H9 (cell line): ENCODE measurements at regions not wholly inside any gene's neighbourhood (a gene's known extent, or its start where the extent isn't known, plus 50 kb on each side); places are given as distances from the start of the nearest gene placed in this dataset.

Source experiments
- DNase-seq: peaks from one replicate; pipeline ENCODE4 v3.0.0-alpha.2; 2017
- H2AFZ ChIP-seq: one replicate; pipeline ENCODE4 v1.6.1; 2013; ENCODE audit warnings: mild to moderate bottlenecking, low read length, control low read depth, moderate library complexity
- H2AK5ac ChIP-seq: 2 replicates; pipeline ENCODE4 v1.6.1; 2013; ENCODE audit warnings: low read length, control low read depth, mixed read lengths; ENCODE audit not compliant: insufficient read length
- H2BK120ac ChIP-seq: one replicate; pipeline ENCODE4 v1.6.1; 2013; ENCODE audit warnings: low read depth, mild to moderate bottlenecking, low read length, control low read depth, inconsistent platforms; ENCODE audit not compliant: poor library complexity, severe bottlenecking
- H2BK12ac ChIP-seq: 2 replicates; pipeline ENCODE4 v1.6.1; 2013; ENCODE audit warnings: low read length, control low read depth, mixed read lengths, low read depth; ENCODE audit not compliant: insufficient read length
- H2BK15ac ChIP-seq: 2 replicates; pipeline ENCODE4 v1.6.1; 2013; ENCODE audit warnings: low read depth, low read length, control low read depth
- H2BK20ac ChIP-seq: one replicate; pipeline ENCODE4 v1.6.1; 2013; ENCODE audit warnings: low read depth, mild to moderate bottlenecking, low read length, control low read depth, inconsistent platforms; ENCODE audit not compliant: poor library complexity, severe bottlenecking
- H2BK5ac ChIP-seq: 2 replicates; pipeline ENCODE4 v1.6.1; 2013; ENCODE audit warnings: low read length, control low read depth, mixed read lengths; ENCODE audit not compliant: insufficient read length
- H3K14ac ChIP-seq: 2 replicates; pipeline ENCODE4 v1.6.1; 2013; ENCODE audit warnings: low read length, control low read depth; ENCODE audit not compliant: insufficient read depth
- H3K18ac ChIP-seq: 2 replicates; pipeline ENCODE4 v1.6.1; 2013; ENCODE audit warnings: low read depth, mild to moderate bottlenecking, mixed read lengths, low read length, control low read depth; ENCODE audit not compliant: insufficient read length
- H3K23ac ChIP-seq: 2 replicates; pipeline ENCODE4 v1.6.1; 2013; ENCODE audit warnings: low read length, control low read depth, mixed read lengths, low read depth; ENCODE audit not compliant: insufficient read length
- H3K23me2 ChIP-seq: 2 replicates; pipeline ENCODE4 v1.6.1; 2013; ENCODE audit warnings: low read depth, mild to moderate bottlenecking, mixed read lengths, low read length, control low read depth; ENCODE audit not compliant: insufficient read length, poor library complexity, severe bottlenecking
- H3K27ac ChIP-seq: 2 replicates; pipeline ENCODE4 v1.5.1; 2013; ENCODE audit warnings: low read length, control low read depth, mixed read lengths, low read depth; ENCODE audit not compliant: insufficient read length
- H3K27me3 ChIP-seq: 2 replicates; pipeline ENCODE4 v1.6.1; 2013; ENCODE audit warnings: low read length, control low read depth, inconsistent platforms; ENCODE audit not compliant: insufficient read depth
- H3K4ac ChIP-seq: 2 replicates; pipeline ENCODE4 v1.6.1; 2013; ENCODE audit warnings: low read depth, mild to moderate bottlenecking, control low read depth, inconsistent platforms, low read length, moderate library complexity
- H3K4me1 ChIP-seq: 2 replicates; pipeline ENCODE4 v1.6.1; 2013; ENCODE audit warnings: low read length, control low read depth, inconsistent platforms; ENCODE audit not compliant: insufficient read depth
- H3K4me2 ChIP-seq: 2 replicates; pipeline ENCODE4 v1.6.1; 2013; ENCODE audit warnings: low read length, control low read depth, mixed read lengths; ENCODE audit not compliant: insufficient read length, insufficient read depth
- H3K56ac ChIP-seq: 2 replicates; pipeline ENCODE4 v1.6.1; 2013; ENCODE audit warnings: low read depth, mild to moderate bottlenecking, mixed read lengths, low read length, control low read depth; ENCODE audit not compliant: insufficient read length
- H3K79me1 ChIP-seq: 2 replicates; pipeline ENCODE4 v1.6.1; 2013; ENCODE audit warnings: low read depth, mild to moderate bottlenecking, moderate library complexity, low read length, control low read depth, inconsistent platforms; ENCODE audit not compliant: insufficient read depth, poor library complexity, severe bottlenecking
- H3K79me2 ChIP-seq: 2 replicates; pipeline ENCODE4 v1.6.1; 2013; ENCODE audit warnings: low read length, control low read depth, inconsistent platforms; ENCODE audit not compliant: insufficient read depth
- H3K9ac ChIP-seq: 2 replicates; pipeline ENCODE4 v1.6.1; 2013; ENCODE audit warnings: low read length, control low read depth, mixed read lengths; ENCODE audit not compliant: insufficient read length; ENCODE audit errors: extremely low read depth
- H3K9me3 ChIP-seq: one replicate; pipeline ENCODE4 v1.6.1; 2013; ENCODE audit warnings: low read depth, low read length, inconsistent platforms; ENCODE audit not compliant: control insufficient read depth
- H3T11ph ChIP-seq: one replicate; pipeline ENCODE4 v1.6.1; 2013; ENCODE audit warnings: mild to moderate bottlenecking, low read length, control low read depth, inconsistent platforms
- H4K20me1 ChIP-seq: one replicate; pipeline ENCODE4 v1.6.1; 2013; ENCODE audit not compliant: control insufficient read depth, insufficient read length, insufficient read depth
- H4K5ac ChIP-seq: 2 replicates; pipeline ENCODE4 v1.6.1; 2013; ENCODE audit warnings: low read depth, mild to moderate bottlenecking, mixed read lengths, low read length, control low read depth; ENCODE audit not compliant: insufficient read length
- H4K8ac ChIP-seq: replicated peaks from 2 replicates; pipeline ENCODE4 v1.6.1; 2013; ENCODE audit warnings: low read length, control low read depth, mixed read lengths, low read depth; ENCODE audit not compliant: insufficient read length
- H4K91ac ChIP-seq: 2 replicates; pipeline ENCODE4 v1.6.1; 2013; ENCODE audit warnings: low read depth, mild to moderate bottlenecking, moderate library complexity, mixed read lengths, low read length, control low read depth; ENCODE audit not compliant: insufficient read length
- H3K27ac Mint-ChIP-seq, 3 experiments: 2 replicates in 2 of 3; 3 replicates in 1 of 3; pipeline ENCODE4 v1.8.0; 2020 to 2021; ENCODE audit warnings: mixed read lengths in 3 of 3, mild to moderate bottlenecking in 1 of 3, moderate library complexity in 1 of 3
- H3K27me3 Mint-ChIP-seq: 2 replicates; pipeline ENCODE4 v1.8.0; 2021; ENCODE audit warnings: low read depth, mild to moderate bottlenecking, moderate library complexity, mixed read lengths
- H3K36me3 Mint-ChIP-seq, 3 experiments: 2 replicates in 2 of 3; 3 replicates in 1 of 3; pipeline ENCODE4 v1.8.0; 2020 to 2021; ENCODE audit warnings: low read depth in 3 of 3, mixed read lengths in 3 of 3; ENCODE audit not compliant: insufficient read depth in 1 of 3
- H3K4me1 Mint-ChIP-seq, 2 experiments: 2 replicates each; pipeline ENCODE4 v1.8.0; 2020; ENCODE audit warnings: mixed read lengths in 2 of 2
- H3K4me3 Mint-ChIP-seq, 2 experiments: 2 replicates in 1 of 2; 3 replicates in 1 of 2; pipeline ENCODE4 v1.8.0; 2020 to 2021; ENCODE audit warnings: mild to moderate bottlenecking in 2 of 2, mixed read lengths in 2 of 2, moderate library complexity in 1 of 2
- H3K9me3 Mint-ChIP-seq, 2 experiments: 2 replicates in 1 of 2; 3 replicates in 1 of 2; pipeline ENCODE4 v1.8.0; 2020; ENCODE audit warnings: mild to moderate bottlenecking in 2 of 2, mixed read lengths in 2 of 2, moderate library complexity in 1 of 2
- CTCF ChIP-seq: fragments of 200-600 bp; sonication (generic); conservative IDR thresholded peaks from 3 replicates; pipeline ENCODE4 v1.8.0; 2021; ENCODE audit warnings: antibody characterized with exemption, mild to moderate bottlenecking
- WGBS: extraction: QIAGEN DNeasy Blood & Tissue Kit; methylation state at CpG from one replicate; pipeline ENCODE4 v1.1.7; 2013; ENCODE audit warnings: missing lambda C conversion rate, low lambda C conversion rate, mixed read lengths; ENCODE audit not compliant: insufficient read length; ENCODE audit errors: extremely low coverage; 5-methylcytosine and 5-hydroxymethylcytosine counted together

DNA sequence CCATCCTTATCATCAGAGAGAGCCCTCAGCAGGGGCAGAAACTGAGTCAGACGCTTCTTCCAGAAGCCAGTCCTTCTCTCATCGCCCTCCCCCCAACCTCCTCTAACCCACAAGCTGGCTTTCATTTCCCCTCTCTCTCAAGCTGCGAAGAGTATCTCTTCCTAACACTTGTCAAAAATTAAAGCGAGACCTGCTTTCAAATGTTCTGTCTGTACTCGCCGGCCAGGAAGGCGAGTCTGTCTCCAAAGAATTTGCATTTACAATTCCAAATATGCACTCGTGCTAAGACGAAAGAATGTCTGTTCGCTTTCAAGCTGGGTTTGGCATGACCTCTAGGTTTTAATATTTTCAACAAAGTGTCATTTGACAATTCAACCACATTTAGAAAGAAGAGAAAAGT is 140.4 kb downstream of the RGS9 start:
- Histone ChIP-seq H4K8ac (no peak overlapping the region), H2BK15ac (no peak overlapping the region), H3K56ac (no peak overlapping the region), H4K91ac (no peak overlapping the region), H3K14ac (no peak overlapping the region), H2BK20ac (no peak overlapping the region), H3K27ac (no peak overlapping the region), H3K4me2 (no peak overlapping the region), H4K20me1 (no peaks in the 10 kb centered on the region), H3K9me3 (no peaks in the 10 kb centered on the region), H3K23me2 (no peaks in the 10 kb centered on the region), H3K9ac (no peak overlapping the region), H3K79me2 (no peaks in the 10 kb centered on the region), H2BK5ac (no peak overlapping the region), H2BK12ac (no peak overlapping the region), H2BK120ac (no peak overlapping the region), H3K18ac (no peak overlapping the region), H4K5ac (no peak overlapping the region), H2AFZ (no peak overlapping the region), H3K23ac (no peak overlapping the region), H3K27me3 (no peaks in the 10 kb centered on the region), H2AK5ac (no peak overlapping the region), H3K79me1 (no peaks in the 10 kb centered on the region), H3K4ac (no peak overlapping the region), H3T11ph (no peak overlapping the region), H3K4me1 (peaks cover 4% of the 10 kb centered on the region; the same call in 1 of the 2 replicates)
- DNase-seq, result no peak
- H3K36me3 Mint-ChIP-seq, result no peaks in the 10 kb centered on the region
- H3K27me3 Mint-ChIP-seq, result peaks cover 3% of the 10 kb centered on the region
- H3K27ac Mint-ChIP-seq, result no peak overlapping the region
- TF ChIP-seq CTCF, result no peak
- H3K4me3 Mint-ChIP-seq, result no peak overlapping the region
- peaks cover 9 to 13% of the 10 kb centered on the region in 2 experiments for H3K4me1 Mint-ChIP-seq
- WGBS, result no CpG with 5 or more reads among the region's 10 CpGs
- H3K9me3 Mint-ChIP-seq, result no peaks in the 10 kb centered on the region; a peak in 1 of 5 replicates
